ENCODE measurements at regions not wholly inside any gene's neighbourhood (a gene's known extent, or its start where the extent isn't known, plus 50 kb on each side); places are given as distances from the start of the nearest gene placed in this dataset.

DNA sequence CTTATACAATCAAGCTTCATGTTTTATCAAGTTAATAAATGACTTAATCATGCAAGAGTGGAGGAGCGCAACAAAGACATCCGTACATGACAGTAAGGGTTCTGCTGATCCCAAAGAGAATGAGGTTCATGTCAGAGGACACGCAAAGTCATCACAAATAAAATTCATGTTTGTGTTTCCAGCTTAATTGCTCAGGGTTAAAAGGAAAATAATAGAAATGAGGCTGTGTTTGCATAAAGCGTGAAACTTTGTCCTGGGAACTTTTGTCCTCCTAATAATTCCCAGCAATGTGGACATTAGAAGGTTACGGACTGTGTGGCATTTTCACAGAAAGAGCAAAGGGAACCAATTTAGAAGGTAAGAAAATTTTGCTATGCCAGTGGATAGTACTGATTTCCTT lies 237.3 kb downstream of the INHBA start:
- Mint-ChIP-seq H3K4me3 (no peak overlapping the region), H3K4me1 (peaks cover 2% of the 10 kb centered on the region), H3K9me3 (ENCODE audit: insufficient read depth) (no peaks in the 10 kb centered on the region), H3K27me3 (peaks cover 14% of the 10 kb centered on the region), H3K27ac (no peak overlapping the region)
- Histone ChIP-seq H2AFZ (ENCODE audit: insufficient read depth, low read depth, low read length, poor library complexity, severe bottlenecking) (no peak overlapping the region), H3K36me3 (replicated peaks in 1 of 2; ENCODE audit: control extremely low read depth in 1 of 2, control insufficient read depth in 1 of 2, extremely low read depth in 1 of 2, insufficient read depth in 2 of 2, low read length in 1 of 2) (no peaks in the 10 kb centered on the region), H3K9ac (ENCODE audit: low read length) (no peak overlapping the region), H3K27me3 (replicated peaks in 1 of 4; ENCODE audit: control extremely low read depth in 1 of 4, control insufficient read depth in 3 of 4, insufficient read depth in 4 of 4, low read length in 3 of 4) (no peaks in the 10 kb centered on the region), H3K4me2 (replicated peaks; ENCODE audit: low read depth, low read length, poor library complexity, severe bottlenecking) (no peak overlapping the region), H4K20me1 (ENCODE audit: control insufficient read depth, insufficient read depth, low read length, poor library complexity, severe bottlenecking) (no peaks in the 10 kb centered on the region), H3K4me3 (ENCODE audit: control extremely low read depth in 1 of 5, extremely low read depth in 1 of 5, insufficient read depth in 1 of 5, low read depth in 2 of 5, low read length in 4 of 5) (no peak overlapping the region), H3K27ac (ENCODE audit: low read length in 2 of 2) (no peak overlapping the region), H3K4me1 (ENCODE audit: control insufficient read depth in 2 of 2, insufficient read depth in 2 of 2, low read length in 2 of 2) (no peaks in the 10 kb centered on the region), H3K9me3 (ENCODE audit: control extremely low read depth in 1 of 3, control insufficient read depth in 2 of 3, insufficient read depth in 1 of 3, low read length in 2 of 3) (no peaks in the 10 kb centered on the region), H3K79me2 (ENCODE audit: control insufficient read depth, insufficient read depth, low read length) (no peaks in the 10 kb centered on the region)
- 95% methylated on average over 3 of the region's 5 CpGs for WGBS (ENCODE audit: insufficient coverage)
- no peak for DNase-seq
- ChIA-PET POLR2A (no interaction called here), CTCF (no interaction called here)
- ATAC-seq (ENCODE audit: low read depth): no peak
- no peak for TF ChIP-seq EZH2 (IDR thresholded peaks at IDR 0.05; ENCODE audit: borderline replicate concordance, insufficient read depth, low read depth, low read length, poor library complexity, severe bottlenecking)
- TF ChIP-seq, protein P1, sequence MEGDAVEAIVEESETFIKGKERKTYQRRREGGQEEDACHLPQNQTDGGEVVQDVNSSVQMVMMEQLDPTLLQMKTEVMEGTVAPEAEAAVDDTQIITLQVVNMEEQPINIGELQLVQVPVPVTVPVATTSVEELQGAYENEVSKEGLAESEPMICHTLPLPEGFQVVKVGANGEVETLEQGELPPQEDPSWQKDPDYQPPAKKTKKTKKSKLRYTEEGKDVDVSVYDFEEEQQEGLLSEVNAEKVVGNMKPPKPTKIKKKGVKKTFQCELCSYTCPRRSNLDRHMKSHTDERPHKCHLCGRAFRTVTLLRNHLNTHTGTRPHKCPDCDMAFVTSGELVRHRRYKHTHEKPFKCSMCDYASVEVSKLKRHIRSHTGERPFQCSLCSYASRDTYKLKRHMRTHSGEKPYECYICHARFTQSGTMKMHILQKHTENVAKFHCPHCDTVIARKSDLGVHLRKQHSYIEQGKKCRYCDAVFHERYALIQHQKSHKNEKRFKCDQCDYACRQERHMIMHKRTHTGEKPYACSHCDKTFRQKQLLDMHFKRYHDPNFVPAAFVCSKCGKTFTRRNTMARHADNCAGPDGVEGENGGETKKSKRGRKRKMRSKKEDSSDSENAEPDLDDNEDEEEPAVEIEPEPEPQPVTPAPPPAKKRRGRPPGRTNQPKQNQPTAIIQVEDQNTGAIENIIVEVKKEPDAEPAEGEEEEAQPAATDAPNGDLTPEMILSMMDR (IDR thresholded peaks at IDR 0.05): no peak
- intact Hi-C loops (cut with micrococcal nuclease): no loop called here

DNA sequence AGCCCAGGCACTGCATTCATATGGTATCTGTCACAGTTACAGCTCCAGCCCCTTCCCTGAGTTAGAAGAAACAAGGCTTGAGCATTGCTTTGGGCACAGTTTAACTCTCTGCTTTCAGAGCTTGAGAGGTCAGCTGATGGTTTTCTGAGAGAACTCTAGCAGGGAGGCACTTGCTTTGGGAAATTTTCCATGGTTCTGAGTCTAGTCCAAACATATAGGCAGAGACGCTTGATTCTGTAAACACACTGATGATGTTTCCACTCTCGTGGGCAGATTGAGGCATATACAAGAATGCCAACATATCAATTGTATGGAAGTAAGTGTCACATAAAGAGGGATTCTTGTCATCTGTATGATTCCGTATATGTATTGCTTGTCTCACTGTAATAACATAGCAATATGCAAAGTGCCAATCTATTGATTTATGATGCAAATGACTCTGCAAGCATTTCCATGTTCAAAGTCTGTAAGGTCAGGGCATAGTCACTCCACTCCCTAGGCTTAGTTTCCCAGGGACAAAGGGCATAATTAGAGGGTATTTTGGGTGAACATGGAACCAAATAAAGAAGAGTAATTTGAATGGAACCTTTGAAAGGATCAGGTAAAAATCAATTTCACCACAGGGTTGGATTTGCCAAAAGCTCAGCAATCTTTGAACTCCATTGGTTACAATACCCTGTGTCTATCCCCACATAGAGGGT lies 239.0 kb downstream of the INHBA start:
- Mint-ChIP-seq H3K9me3 (ENCODE audit: insufficient read depth) (no peaks in the 10 kb centered on the region), H3K27ac (no peak overlapping the region), H3K4me3 (no peak overlapping the region), H3K27me3 (peaks cover 18% of the 10 kb centered on the region), H3K4me1 (peaks cover 2% of the 10 kb centered on the region)
- TF ChIP-seq, protein P1 (IDR thresholded peaks at IDR 0.05): no peak
- TF ChIP-seq EZH2 (IDR thresholded peaks at IDR 0.05; ENCODE audit: borderline replicate concordance, insufficient read depth, low read depth, low read length, poor library complexity, severe bottlenecking): no peak
- CTCF ChIA-PET: no interaction called here
- Histone ChIP-seq H3K27ac (ENCODE audit: low read length in 2 of 2) (no peak overlapping the region), H3K9me3 (ENCODE audit: control extremely low read depth in 1 of 3, control insufficient read depth in 2 of 3, insufficient read depth in 1 of 3, low read length in 2 of 3) (peaks cover 0 to 3% (median 0%) of the 10 kb centered on the region in 3 donors), H3K4me3 (ENCODE audit: control extremely low read depth in 1 of 5, extremely low read depth in 1 of 5, insufficient read depth in 1 of 5, low read depth in 2 of 5, low read length in 4 of 5) (no peak overlapping the region), H3K79me2 (ENCODE audit: control insufficient read depth, insufficient read depth, low read length) (no peaks in the 10 kb centered on the region), H3K4me2 (replicated peaks; ENCODE audit: low read depth, low read length, poor library complexity, severe bottlenecking) (no peak overlapping the region), H3K4me1 (ENCODE audit: control insufficient read depth in 2 of 2, insufficient read depth in 2 of 2, low read length in 2 of 2) (no peaks in the 10 kb centered on the region), H3K36me3 (replicated peaks in 1 of 2; ENCODE audit: control extremely low read depth in 1 of 2, control insufficient read depth in 1 of 2, extremely low read depth in 1 of 2, insufficient read depth in 2 of 2, low read length in 1 of 2) (no peaks in the 10 kb centered on the region), H4K20me1 (ENCODE audit: control insufficient read depth, insufficient read depth, low read length, poor library complexity, severe bottlenecking) (no peaks in the 10 kb centered on the region), H3K9ac (ENCODE audit: low read length) (no peak overlapping the region), H3K27me3 (replicated peaks in 1 of 4; ENCODE audit: control extremely low read depth in 1 of 4, control insufficient read depth in 3 of 4, insufficient read depth in 4 of 4, low read length in 3 of 4) (no peaks in the 10 kb centered on the region), H2AFZ (ENCODE audit: insufficient read depth, low read depth, low read length, poor library complexity, severe bottlenecking) (no peak overlapping the region)
- POLR2A ChIA-PET: no interaction called here
- no CpG with 5 or more reads among the region's 3 CpGs for WGBS (ENCODE audit: insufficient coverage)
- no peak for ATAC-seq (ENCODE audit: low read depth)
- intact Hi-C loops (cut with micrococcal nuclease): no loop called here
- no peak for DNase-seq
